ENCODE measurements at regions not wholly inside any gene's neighbourhood (a gene's known extent, or its start where the extent isn't known, plus 50 kb on each side); places are given as distances from the start of the nearest gene placed in this dataset.

- TF ChIP-seq RFX5 (IDR thresholded peaks at IDR 0.05; ENCODE audit: borderline replicate concordance, low read depth, low read length) (no peak), CTCF (IDR thresholded peaks at IDR 0.05; ENCODE audit: control extremely low read depth in 1 of 3, insufficient read depth in 1 of 3, low read depth in 1 of 3, low read length in 3 of 3) (no peak), RAD21 (IDR thresholded peaks at IDR 0.05 in 1 of 2, conservative IDR thresholded peaks at IDR 0.05 in 1 of 2; ENCODE audit: low read depth in 2 of 2, low read length in 2 of 2) (no peak), USF2 (IDR thresholded peaks at IDR 0.05; ENCODE audit: low read length) (no peak), SIRT6 (IDR thresholded peaks at IDR 0.05; ENCODE audit: low read length) (no peak), SRF (IDR thresholded peaks at IDR 0.05; ENCODE audit: low read depth, low read length) (no peak), EZH2 (IDR thresholded peaks at IDR 0.05; ENCODE audit: low read depth, low read length, severe bottlenecking) (no peak), KDM1A (IDR thresholded peaks at IDR 0.05; ENCODE audit: borderline replicate concordance, low read length) (no peak), JUND (IDR thresholded peaks at IDR 0.05; ENCODE audit: low read length) (no peak), POLR2A (IDR thresholded peaks at IDR 0.05; ENCODE audit: control extremely low read depth in 1 of 2, low read depth in 2 of 2, low read length in 2 of 2) (no peak), TCF12 (IDR thresholded peaks at IDR 0.05; ENCODE audit: low read depth, low read length) (no peak)
- TF ChIP-seq, protein P1, sequence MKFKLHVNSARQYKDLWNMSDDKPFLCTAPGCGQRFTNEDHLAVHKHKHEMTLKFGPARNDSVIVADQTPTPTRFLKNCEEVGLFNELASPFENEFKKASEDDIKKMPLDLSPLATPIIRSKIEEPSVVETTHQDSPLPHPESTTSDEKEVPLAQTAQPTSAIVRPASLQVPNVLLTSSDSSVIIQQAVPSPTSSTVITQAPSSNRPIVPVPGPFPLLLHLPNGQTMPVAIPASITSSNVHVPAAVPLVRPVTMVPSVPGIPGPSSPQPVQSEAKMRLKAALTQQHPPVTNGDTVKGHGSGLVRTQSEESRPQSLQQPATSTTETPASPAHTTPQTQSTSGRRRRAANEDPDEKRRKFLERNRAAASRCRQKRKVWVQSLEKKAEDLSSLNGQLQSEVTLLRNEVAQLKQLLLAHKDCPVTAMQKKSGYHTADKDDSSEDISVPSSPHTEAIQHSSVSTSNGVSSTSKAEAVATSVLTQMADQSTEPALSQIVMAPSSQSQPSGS (IDR thresholded peaks at IDR 0.05; ENCODE audit: low read length): no peak
Measured at GRCh38 chr2:44848026-44848425, 93.5 kb upstream of the SIX3 start.

Data from H1 (cell line).